ENCODE measurements at regions not wholly inside any gene's neighbourhood (a gene's known extent, or its start where the extent isn't known, plus 50 kb on each side); places are given as distances from the start of the nearest gene placed in this dataset.

GRCh38 chr3:53944028-53944427, 52.4 kb upstream of the SELENOK start:
- peak; percentile 72 for DNase-seq

DNA sequence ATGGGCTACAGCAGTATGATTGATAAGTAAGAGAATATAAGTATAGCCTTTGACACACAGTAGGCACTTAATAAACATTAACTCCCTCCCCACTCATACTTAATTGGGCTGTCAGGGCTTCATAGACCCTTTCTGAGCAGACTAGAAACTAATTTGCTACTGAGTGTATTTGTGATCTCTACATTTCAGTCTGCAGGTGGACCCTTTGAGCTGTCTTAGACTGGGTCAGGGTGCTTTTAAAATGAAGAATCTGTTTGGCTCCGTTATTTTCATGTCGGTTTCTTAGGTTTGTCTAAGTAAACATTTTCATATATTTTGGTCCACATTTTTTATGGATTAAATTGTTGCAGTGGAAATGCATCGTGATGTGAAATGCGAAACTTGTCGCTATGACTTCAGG, 50.3 kb upstream of the SELENOK start:
- DNase-seq, result no peak

All from hematopoietic multipotent progenitor cell treated with erythropoietin and hydrocortisone succinate and interleukin-3 and kit ligand, for 8 days (in vitro differentiated cells).